HT1080 (cell line): ENCODE measurements at regions not wholly inside any gene's neighbourhood (a gene's known extent, or its start where the extent isn't known, plus 50 kb on each side); places are given as distances from the start of the nearest gene placed in this dataset.
"Not testable (repeated sequence)": the region's sequence is repeated elsewhere in the genome, so short reads cannot be mapped to it uniquely, and the experiment has no call there.

ENCODE experiments used
- DNase-seq: peaks from one replicate; pipeline ENCODE4 v3.0.0-alpha.2; 2015; ENCODE audit warnings: low read depth

- no peak for DNase-seq
Measured at GRCh38 chr5:118392491-118392890, 595.9 kb downstream of the DTWD2 start.

- not testable (repeated sequence) for DNase-seq
Measured at GRCh38 chr5:118382931-118383330, 605.4 kb downstream of the DTWD2 start.

GRCh38 chr5:118379470-118379869, 608.9 kb downstream of the DTWD2 start:
- no peak for DNase-seq

GRCh38 chr5:118378959-118379358, 609.4 kb downstream of the DTWD2 start:
- DNase-seq, result no peak

GRCh38 chr5:118377420-118377819, 610.9 kb downstream of the DTWD2 start:
- no peak for DNase-seq

- no peak for DNase-seq
Measured at GRCh38 chr5:118371973-118372831, 616.1 kb downstream of the DTWD2 start.

GRCh38 chr5:118366429-118366828, 621.9 kb downstream of the DTWD2 start:
- no peak for DNase-seq

GRCh38 chr5:118365718-118366117, 622.6 kb downstream of the DTWD2 start:
- no peak for DNase-seq

- DNase-seq, result no peak
Measured at GRCh38 chr5:118354797-118355196, 633.5 kb downstream of the DTWD2 start.

- DNase-seq, result no peak
Measured at GRCh38 chr5:118353970-118354369, 634.4 kb downstream of the DTWD2 start.

GRCh38 chr5:118336468-118336867, 651.9 kb downstream of the DTWD2 start:
- DNase-seq, result no peak

- no peak for DNase-seq
Measured at GRCh38 chr5:118327389-118327788, 661.0 kb downstream of the DTWD2 start.

GRCh38 chr5:118326481-118327045, 661.8 kb downstream of the DTWD2 start:
- peak; percentile 56 for DNase-seq

- no peak for DNase-seq
Measured at GRCh38 chr5:118325931-118326330, 662.4 kb downstream of the DTWD2 start.

- not testable (repeated sequence) for DNase-seq
Measured at GRCh38 chr5:118323723-118324122, 664.6 kb downstream of the DTWD2 start.

GRCh38 chr5:118321081-118321480, 667.3 kb downstream of the DTWD2 start:
- no peak for DNase-seq

GRCh38 chr5:118320121-118320520, 668.2 kb downstream of the DTWD2 start:
- DNase-seq, result no peak

- no peak for DNase-seq
Measured at GRCh38 chr5:118314931-118315330, 673.4 kb downstream of the DTWD2 start.

GRCh38 chr5:118311103-118311819, 677.1 kb downstream of the DTWD2 start:
- no peak for DNase-seq

- no peak for DNase-seq
Measured at GRCh38 chr5:118310401-118310800, 677.9 kb downstream of the DTWD2 start.

GRCh38 chr5:118303296-118303695, 685.1 kb downstream of the DTWD2 start:
- DNase-seq, result no peak

GRCh38 chr5:118302786-118303185, 685.6 kb downstream of the DTWD2 start:
- no peak for DNase-seq
